GM12878 (cell line): ENCODE measurements at regions not wholly inside any gene's neighbourhood (a gene's known extent, or its start where the extent isn't known, plus 50 kb on each side); places are given as distances from the start of the nearest gene placed in this dataset.

ENCODE experiments used
- ATAC-seq: fragments of 200-7000 bp; cut with Tn5 transposase; 3 replicates; pipeline ENCODE4 v1.9.1; 2020; ENCODE audit warnings: mild to moderate bottlenecking, moderate library complexity
- BruUV-seq: library from RNA; stranded (reverse); fragments of 400-500 nt; replicated peaks from 2 replicates; lab custom pipeline; 2021; lab: Mats Ljungman, UMichigan
- CTCF ChIA-PET: fragments of 300-600 bp; sonication (Branson Sonifier 250); formaldehyde crosslinking; extraction: SDS; loops from one replicate; lab custom pipeline; 2021; ENCODE audit warnings: inconsistent platforms; lab: Yijun Ruan, JAX
- POLR2A ChIA-PET: fragments of 350-600 bp; formaldehyde crosslinking; extraction: SDS; loops from one replicate; lab custom pipeline; 2021; ENCODE audit warnings: inconsistent platforms; lab: Charles Lee
- RAD21 ChIA-PET: fragments of 300-600 bp; sonication (Branson Sonifier 250); formaldehyde crosslinking; loops from one replicate; lab custom pipeline; 2023; ENCODE audit warnings: antibody characterized with exemption; ENCODE audit not compliant: unreplicated experiment; lab: Charles Lee
- SMC1A ChIA-PET: fragments of 300-600 bp; sonication (Branson Sonifier 250); formaldehyde crosslinking; loops from one replicate; lab custom pipeline; 2023; ENCODE audit not compliant: unreplicated experiment, uncharacterized antibody; lab: Charles Lee
- DNase-seq: peaks from one replicate; pipeline ENCODE4 v3.0.0-alpha.2; 2011; ENCODE audit warnings: low read depth, low spot score
- FAIRE-seq: peaks from 3 replicates; lab custom pipeline; 2011; peaks lifted over from hg19 to GRCh38; lab: Jason Lieb, UNC
- H2AFZ ChIP-seq: 2 replicates; pipeline ENCODE4 v1.6.0; 2011; ENCODE audit warnings: low read depth, low read length, control low read depth; ENCODE audit not compliant: control insufficient read depth
- H3K27ac ChIP-seq: 2 replicates; pipeline ENCODE4 v1.5.1; 2011; ENCODE audit warnings: control low read depth; ENCODE audit not compliant: control insufficient read depth, insufficient read depth
- H3K27me3 ChIP-seq, 2 experiments: replicated peaks in 1 of 2; 2 replicates each; pipeline versions ENCODE4 v1.6.0 to v1.6.1; 2011; ENCODE audit warnings: low read length in 1 of 2; ENCODE audit not compliant: control insufficient read depth in 2 of 2, insufficient read depth in 2 of 2
- H3K36me3 ChIP-seq, 2 experiments: 2 replicates each; pipeline ENCODE4 v1.5.1; 2011; ENCODE audit warnings: low read length in 1 of 2; ENCODE audit not compliant: control insufficient read depth in 2 of 2, insufficient read depth in 2 of 2
- H3K4me1 ChIP-seq: 2 replicates; pipeline ENCODE4 v1.6.1; 2011; ENCODE audit warnings: mild to moderate bottlenecking, low read length, moderate library complexity, mixed read lengths; ENCODE audit not compliant: control insufficient read depth, insufficient read depth
- H3K4me2 ChIP-seq: 2 replicates; pipeline ENCODE4 v1.6.0; 2011; ENCODE audit warnings: control low read depth; ENCODE audit not compliant: control insufficient read depth, insufficient read depth
- H3K4me3 ChIP-seq: fragments of 200-600 bp; sonication (generic); 2 replicates; pipeline ENCODE4 v1.5.1; 2016
- H3K79me2 ChIP-seq: 2 replicates; pipeline ENCODE4 v1.6.0; 2011; ENCODE audit warnings: low read length; ENCODE audit not compliant: control insufficient read depth, insufficient read depth
- H3K9ac ChIP-seq: 2 replicates; pipeline ENCODE4 v1.8.0; 2011; ENCODE audit warnings: low read length, control low read depth, mixed read lengths; ENCODE audit not compliant: control insufficient read depth, insufficient read depth
- H3K9me3 ChIP-seq: replicated peaks from 3 replicates; pipeline ENCODE4 v1.5.1; 2011; ENCODE audit warnings: mild to moderate bottlenecking, low read length; ENCODE audit not compliant: control insufficient read depth, insufficient read depth
- H4K20me1 ChIP-seq: 2 replicates; pipeline ENCODE4 v1.6.0; 2011; ENCODE audit not compliant: control insufficient read depth, insufficient read depth
- EGR1 ChIP-seq, 2 experiments: IDR thresholded peaks; 1 replicate in 1 of 2; 2 replicates in 1 of 2; pipeline ENCODE4 v1.6.1; 2011 to 2012; ENCODE audit warnings: low read depth in 2 of 2, low read length in 2 of 2, borderline replicate concordance in 1 of 2, mild to moderate bottlenecking in 1 of 2, moderate library complexity in 1 of 2
- IRF5 ChIP-seq: fragments of 450-650 bp; IDR thresholded peaks from 2 replicates; pipeline ENCODE4 v1.6.1; 2017; ENCODE audit warnings: borderline replicate concordance
- NBN ChIP-seq: fragments of 450-650 bp; IDR thresholded peaks from 2 replicates; pipeline ENCODE4 v1.6.1; 2016
- REST ChIP-seq: IDR thresholded peaks from 2 replicates; pipeline ENCODE4 v1.6.1; 2012; ENCODE audit warnings: mild to moderate bottlenecking, low read depth, low read length
- SP1 ChIP-seq: IDR thresholded peaks from one replicate; pipeline ENCODE4 v1.6.1; 2011; ENCODE audit warnings: low read depth, low read length
- SUPT20H ChIP-seq: IDR thresholded peaks from 2 replicates; pipeline ENCODE4 v1.6.1; 2011; ENCODE audit warnings: low read depth, mild to moderate bottlenecking, low read length, moderate library complexity, borderline replicate concordance; ENCODE audit not compliant: control insufficient read depth
- SUZ12 ChIP-seq: fragments of 200-600 bp; sonication (generic); IDR thresholded peaks from one replicate; pipeline ENCODE4 v1.6.1; 2018; ENCODE audit warnings: antibody characterized with exemption, mild to moderate bottlenecking; ENCODE audit not compliant: unreplicated experiment
- ZNF622 ChIP-seq: fragments of 450-650 bp; IDR thresholded peaks from 2 replicates; pipeline ENCODE4 v1.6.1; 2017; ENCODE audit warnings: mild to moderate bottlenecking, inconsistent platforms
- WGBS: methylation state at CpG from one replicate; pipeline ENCODE4 v1.1.6; 2016; ENCODE audit warnings: low lambda C conversion rate; ENCODE audit not compliant: insufficient replicate concordance, insufficient coverage; ENCODE audit errors: missing lambda C conversion rate; 5-methylcytosine and 5-hydroxymethylcytosine counted together
- in situ Hi-C: fragments of 300-500 bp; cut with MboI; formaldehyde crosslinking; loops from 9 replicates; pipeline ENCODE4 v1.14.3; 2018; ENCODE audit warnings: mixed read lengths
- intact Hi-C: fragments of 100-400 bp; cut with micrococcal nuclease; formaldehyde crosslinking; loops from one replicate; pipeline ENCODE4 v1.14.2; 2022; ENCODE audit not compliant: unreplicated experiment

GRCh38 chr14:61929651-61930050, 167.4 kb downstream of the SNAPC1 start (continued):
- TF ChIP-seq SUPT20H, result no peak

- Histone ChIP-seq H4K20me1 (no peaks in the 10 kb centered on the region), H2AFZ (no peak overlapping the region), H3K9me3 (no peaks in the 10 kb centered on the region), H3K79me2 (no peaks in the 10 kb centered on the region), H3K27ac (no peak overlapping the region), H3K9ac (no peak overlapping the region), H3K36me3 (no peaks in the 10 kb centered on the region), H3K27me3 (no peaks in the 10 kb centered on the region; a peak in 1 of 4 replicates), H3K4me3 (no peak overlapping the region), H3K4me2 (no peak overlapping the region), H3K4me1 (no peaks in the 10 kb centered on the region)
- FAIRE-seq (no peak), ATAC-seq (no peak), DNase-seq (no peak)
- 44% methylated on average over 6 of the region's 6 CpGs for WGBS
- intact Hi-C loops, result no loop called here
- POLR2A ChIA-PET, result no interaction called here
- in situ Hi-C loops, result no loop called here
- CTCF ChIA-PET, result interaction anchor here (5.8 kb wide), 1 partner anchor 196 kb away, joined by 206 read pairs; no protein-coding TSS in a partner anchor
- TF ChIP-seq NBN (no peak), SP1 (no peak), IRF5 (no peak), EGR1 (IDR thresholded peaks at IDR 0.05; ENCODE audit: borderline replicate concordance in 1 of 2, low read depth in 2 of 2, low read length in 2 of 2) (no peak), REST (no peak), ZNF622 (no peak), SUZ12 (no peak)
- no TSS peak for BruUV-seq
- RAD21 ChIA-PET, result no interaction called here
- SMC1A ChIA-PET, result interaction anchor here (6.1 kb wide), 1 partner anchor 196 kb away, joined by 176 read pairs; no protein-coding TSS in a partner anchor
Observed at GRCh38 chr14:61930101-61930857, 168.1 kb downstream of the SNAPC1 start.
